A549 (cell line): ENCODE measurements at regions not wholly inside any gene's neighbourhood (a gene's known extent, or its start where the extent isn't known, plus 50 kb on each side); places are given as distances from the start of the nearest gene placed in this dataset.

ENCODE experiments used
- EP300 ChIP-seq, 2 experiments: fragments of >200 bp; sonication (Bioruptor Twin); formaldehyde crosslinking; IDR thresholded peaks; 2 replicates in 1 of 2; 3 replicates in 1 of 2; pipeline ENCODE4 v1.6.1; 2016 to 2017
- ESRRA ChIP-seq: fragments of 150-350 bp; IDR thresholded peaks from 2 replicates; pipeline ENCODE4 v1.6.1; 2014; ENCODE audit warnings: mild to moderate bottlenecking, low read length, borderline replicate concordance
- JUN ChIP-seq, 2 experiments: fragments of >200 bp; sonication (Bioruptor Twin); formaldehyde crosslinking; IDR thresholded peaks; 2 replicates in 1 of 2; 3 replicates in 1 of 2; pipeline ENCODE4 v1.6.1; 2016 to 2017
- SREBF2 ChIP-seq: fragments of 450-650 bp; IDR thresholded peaks from 2 replicates; pipeline ENCODE4 v1.6.1; 2014; ENCODE audit warnings: mild to moderate bottlenecking, moderate library complexity
- ZFP36 ChIP-seq: fragments of 450-650 bp; IDR thresholded peaks from 2 replicates; pipeline ENCODE4 v1.6.1; 2014; ENCODE audit warnings: borderline replicate concordance; ENCODE audit not compliant: partially characterized antibody
- TF ChIP-seq, protein P1 (sequence below): fragments of >200 bp; sonication (Bioruptor Twin); formaldehyde crosslinking; IDR thresholded peaks from 3 replicates; pipeline ENCODE4 v1.6.1; 2016
- TF ChIP-seq, protein P2 (sequence below): fragments of >200 bp; sonication (Bioruptor Twin); formaldehyde crosslinking; IDR thresholded peaks from 3 replicates; pipeline ENCODE4 v1.5.1; 2016
- TF ChIP-seq, protein P3 (sequence below): fragments of >200 bp; sonication (Bioruptor Twin); formaldehyde crosslinking; IDR thresholded peaks from 2 replicates; pipeline ENCODE4 v1.6.1; 2016

DNA sequence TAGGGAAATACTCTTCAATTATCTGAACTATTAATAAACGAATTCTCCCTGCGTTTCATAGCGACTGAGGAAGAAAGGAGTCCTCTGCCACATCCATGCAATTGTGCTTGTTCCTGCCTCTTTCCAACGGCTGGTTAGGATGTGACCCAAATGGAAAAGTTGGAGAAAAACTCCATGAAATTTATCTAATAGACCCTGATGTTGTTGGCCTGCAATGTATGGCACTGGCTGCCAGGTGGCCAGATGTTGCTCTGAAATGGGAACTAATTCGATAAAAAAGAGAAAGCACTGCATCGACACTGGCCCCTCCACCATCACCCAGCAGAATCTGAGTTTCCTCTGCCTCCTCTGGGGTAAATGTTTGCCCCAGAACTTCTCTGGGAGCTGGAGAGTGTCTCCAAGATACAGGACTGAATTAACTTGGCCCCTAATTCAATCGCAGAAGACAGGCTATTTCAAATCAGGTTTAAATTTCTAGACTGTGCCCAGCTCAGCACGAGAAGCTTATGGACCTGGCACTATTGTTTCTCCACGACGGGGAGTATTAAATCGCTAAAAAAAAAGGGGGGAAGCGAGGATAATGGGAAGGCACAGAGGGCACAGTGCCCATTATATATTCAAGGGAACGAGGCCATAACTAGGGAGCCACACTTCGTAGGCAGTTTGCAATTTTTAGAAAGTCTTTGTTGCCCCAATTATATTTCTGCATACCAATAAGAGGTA is 103.9 kb downstream of the ZIC5 start:
- TF ChIP-seq ZFP36, result no peak
- TF ChIP-seq EP300 (IDR thresholded peaks at IDR 0.05), result no peak
- TF ChIP-seq, protein P1, sequence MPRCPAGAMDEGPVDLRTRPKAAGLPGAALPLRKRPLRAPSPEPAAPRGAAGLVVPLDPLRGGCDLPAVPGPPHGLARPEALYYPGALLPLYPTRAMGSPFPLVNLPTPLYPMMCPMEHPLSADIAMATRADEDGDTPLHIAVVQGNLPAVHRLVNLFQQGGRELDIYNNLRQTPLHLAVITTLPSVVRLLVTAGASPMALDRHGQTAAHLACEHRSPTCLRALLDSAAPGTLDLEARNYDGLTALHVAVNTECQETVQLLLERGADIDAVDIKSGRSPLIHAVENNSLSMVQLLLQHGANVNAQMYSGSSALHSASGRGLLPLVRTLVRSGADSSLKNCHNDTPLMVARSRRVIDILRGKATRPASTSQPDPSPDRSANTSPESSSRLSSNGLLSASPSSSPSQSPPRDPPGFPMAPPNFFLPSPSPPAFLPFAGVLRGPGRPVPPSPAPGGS, result no peak
- TF ChIP-seq, protein P2, sequence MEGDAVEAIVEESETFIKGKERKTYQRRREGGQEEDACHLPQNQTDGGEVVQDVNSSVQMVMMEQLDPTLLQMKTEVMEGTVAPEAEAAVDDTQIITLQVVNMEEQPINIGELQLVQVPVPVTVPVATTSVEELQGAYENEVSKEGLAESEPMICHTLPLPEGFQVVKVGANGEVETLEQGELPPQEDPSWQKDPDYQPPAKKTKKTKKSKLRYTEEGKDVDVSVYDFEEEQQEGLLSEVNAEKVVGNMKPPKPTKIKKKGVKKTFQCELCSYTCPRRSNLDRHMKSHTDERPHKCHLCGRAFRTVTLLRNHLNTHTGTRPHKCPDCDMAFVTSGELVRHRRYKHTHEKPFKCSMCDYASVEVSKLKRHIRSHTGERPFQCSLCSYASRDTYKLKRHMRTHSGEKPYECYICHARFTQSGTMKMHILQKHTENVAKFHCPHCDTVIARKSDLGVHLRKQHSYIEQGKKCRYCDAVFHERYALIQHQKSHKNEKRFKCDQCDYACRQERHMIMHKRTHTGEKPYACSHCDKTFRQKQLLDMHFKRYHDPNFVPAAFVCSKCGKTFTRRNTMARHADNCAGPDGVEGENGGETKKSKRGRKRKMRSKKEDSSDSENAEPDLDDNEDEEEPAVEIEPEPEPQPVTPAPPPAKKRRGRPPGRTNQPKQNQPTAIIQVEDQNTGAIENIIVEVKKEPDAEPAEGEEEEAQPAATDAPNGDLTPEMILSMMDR, result no peak
- TF ChIP-seq ESRRA, result no peak
- no peak for TF ChIP-seq JUN (IDR thresholded peaks at IDR 0.05)
- no peak for TF ChIP-seq SREBF2
- TF ChIP-seq, protein P3, sequence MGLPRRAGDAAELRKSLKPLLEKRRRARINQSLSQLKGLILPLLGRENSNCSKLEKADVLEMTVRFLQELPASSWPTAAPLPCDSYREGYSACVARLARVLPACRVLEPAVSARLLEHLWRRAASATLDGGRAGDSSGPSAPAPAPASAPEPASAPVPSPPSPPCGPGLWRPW, result no peak
